OCI-LY7 (cell line): ENCODE measurements at regions not wholly inside any gene's neighbourhood (a gene's known extent, or its start where the extent isn't known, plus 50 kb on each side); places are given as distances from the start of the nearest gene placed in this dataset.

Source experiments
- BruUV-seq: library from RNA; stranded (reverse); fragments of 400-500 nt; replicated peaks from 2 replicates; lab custom pipeline; 2021; lab: Mats Ljungman, UMichigan
- CTCF ChIA-PET: fragments of 300-600 bp; sonication (Branson Sonifier 250); formaldehyde crosslinking; loops from one replicate; lab custom pipeline; 2022; ENCODE audit warnings: antibody characterized with exemption; ENCODE audit not compliant: unreplicated experiment; lab: Charles Lee
- POLR2A ChIA-PET: fragments of 300-600 bp; sonication (Branson Sonifier 250); formaldehyde crosslinking; loops from one replicate; lab custom pipeline; 2022; ENCODE audit warnings: antibody characterized with exemption; lab: Charles Lee
- DNase-seq: peaks from one replicate; pipeline ENCODE4 v3.0.0-alpha.2; 2015; ENCODE audit warnings: low spot score
- H2AFZ ChIP-seq: fragments of 200-600 bp; sonication (generic), shearing (Covaris generic); 2 replicates; pipeline ENCODE4 v1.6.1; 2014; ENCODE audit warnings: mild to moderate bottlenecking, antibody characterized with exemption, low read length, moderate library complexity
- H3K27ac ChIP-seq: fragments of 200-600 bp; sonication (generic); 2 replicates; pipeline ENCODE4 v1.5.1; 2014; ENCODE audit warnings: mixed run types, low read depth, mild to moderate bottlenecking, moderate library complexity, low read length, inconsistent platforms; ENCODE audit not compliant: poor library complexity, severe bottlenecking
- H3K36me3 ChIP-seq: fragments of 200-600 bp; sonication (generic); 2 replicates; pipeline ENCODE4 v1.6.1; 2014; ENCODE audit warnings: mild to moderate bottlenecking, antibody characterized with exemption, low read length, moderate library complexity, mixed read lengths; ENCODE audit not compliant: insufficient read depth
- H3K4me1 ChIP-seq: fragments of 200-600 bp; sonication (generic); 2 replicates; pipeline ENCODE4 v1.5.1; 2014; ENCODE audit warnings: mild to moderate bottlenecking, low read length; ENCODE audit not compliant: insufficient read depth, poor library complexity, severe bottlenecking
- H3K4me2 ChIP-seq: fragments of 200-600 bp; sonication (generic); 2 replicates; pipeline ENCODE4 v1.6.1; 2014; ENCODE audit warnings: mild to moderate bottlenecking, low read length
- H3K4me3 ChIP-seq: fragments of 200-600 bp; sonication (generic); 2 replicates; pipeline ENCODE4 v1.5.1; 2014; ENCODE audit warnings: mild to moderate bottlenecking, low read depth, low read length; ENCODE audit not compliant: poor library complexity, severe bottlenecking
- H3K79me2 ChIP-seq: fragments of 200-600 bp; sonication (generic); 2 replicates; pipeline ENCODE4 v1.6.1; 2016; ENCODE audit warnings: low read depth, mild to moderate bottlenecking, low read length, moderate library complexity, mixed read lengths; ENCODE audit not compliant: insufficient read depth
- H3K9me2 ChIP-seq: fragments of 200-600 bp; sonication (generic); 2 replicates; pipeline ENCODE4 v1.6.1; 2016; ENCODE audit warnings: mild to moderate bottlenecking, low read length, mixed read lengths; ENCODE audit not compliant: insufficient read depth
- H3K9me3 ChIP-seq: fragments of 200-600 bp; sonication (generic); 2 replicates; pipeline ENCODE4 v1.6.1; 2014; ENCODE audit warnings: mild to moderate bottlenecking, mixed run types, low read length, mixed read lengths
- H4K20me1 ChIP-seq: fragments of 200-600 bp; sonication (generic); 2 replicates; pipeline ENCODE4 v1.6.1; 2014; ENCODE audit warnings: mild to moderate bottlenecking, antibody characterized with exemption, low read length, moderate library complexity, mixed read lengths; ENCODE audit not compliant: insufficient read depth
- EZH2phosphoT487 ChIP-seq: fragments of 200-600 bp; sonication (generic); IDR thresholded peaks from 2 replicates; pipeline ENCODE4 v1.6.1; 2018; ENCODE audit warnings: low read depth, borderline replicate concordance, mild to moderate bottlenecking, mixed run types, antibody characterized with exemption, low read length, moderate library complexity, mixed read lengths
- intact Hi-C: fragments of 100-400 bp; cut with micrococcal nuclease; formaldehyde crosslinking; loops from one replicate; pipeline ENCODE4 v1.10.0; 2022; ENCODE audit not compliant: unreplicated experiment
- TF ChIP-seq, protein P1 (sequence below): fragments of 200-600 bp; sonication (generic); conservative IDR thresholded peaks from 2 replicates; pipeline ENCODE4 v1.5.1; 2014; ENCODE audit warnings: mild to moderate bottlenecking, antibody characterized with exemption, low read length, moderate library complexity, mixed read lengths

DNA sequence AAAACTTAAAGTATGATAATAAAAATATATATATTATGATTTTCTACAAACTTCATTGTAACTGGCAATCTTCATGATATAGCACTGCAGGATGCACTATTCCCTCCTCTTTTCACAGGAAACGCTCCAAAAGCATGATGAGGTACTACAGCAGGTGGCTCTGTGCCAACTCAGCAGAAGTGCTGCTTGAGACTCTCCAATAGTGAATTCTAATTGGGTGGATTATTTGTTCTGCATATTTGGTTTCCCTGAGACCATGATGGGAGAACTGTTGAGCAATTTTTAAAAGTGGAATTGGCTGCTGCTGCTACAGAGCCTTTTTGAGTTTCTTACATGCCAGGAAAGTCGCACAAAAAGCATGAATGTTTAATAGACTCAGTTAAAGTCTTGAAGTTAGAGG is 1782.4 kb upstream of the PCDH20 start:
- DNase-seq: no peak

DNA sequence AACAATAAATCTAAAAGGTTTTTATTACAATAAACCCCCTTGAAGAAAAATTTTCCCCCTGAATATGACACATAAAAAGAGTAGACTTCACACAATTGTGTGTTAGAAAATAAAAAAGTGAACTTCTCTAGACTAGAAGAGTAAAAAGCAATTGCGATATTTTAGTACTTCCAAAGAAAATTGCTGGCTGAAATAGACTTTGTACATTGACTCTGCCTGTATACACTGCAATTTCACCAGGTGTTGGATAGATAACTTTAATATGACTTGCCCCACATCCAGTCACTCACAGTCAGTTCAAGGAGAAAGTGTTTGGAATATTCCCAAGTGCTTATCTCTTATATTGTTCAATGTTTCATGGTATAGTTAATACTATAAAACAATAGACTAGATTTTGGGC is 1780.1 kb upstream of the PCDH20 start:
- Histone ChIP-seq H3K27ac (no peak overlapping the region), H3K4me3 (no peak overlapping the region), H2AFZ (no peak overlapping the region), H3K36me3 (no peaks in the 10 kb centered on the region), H3K4me1 (no peaks in the 10 kb centered on the region), H3K4me2 (no peak overlapping the region), H3K79me2 (no peaks in the 10 kb centered on the region), H3K9me3 (no peaks in the 10 kb centered on the region), H4K20me1 (no peaks in the 10 kb centered on the region), H3K9me2 (no peaks in the 10 kb centered on the region; the same call in 1 of the 2 replicates)
- no TSS peak for BruUV-seq
- ChIA-PET POLR2A (no interaction called here), CTCF (no interaction called here)
- DNase-seq: no peak
- intact Hi-C loops: no loop called here
- TF ChIP-seq, protein P1, sequence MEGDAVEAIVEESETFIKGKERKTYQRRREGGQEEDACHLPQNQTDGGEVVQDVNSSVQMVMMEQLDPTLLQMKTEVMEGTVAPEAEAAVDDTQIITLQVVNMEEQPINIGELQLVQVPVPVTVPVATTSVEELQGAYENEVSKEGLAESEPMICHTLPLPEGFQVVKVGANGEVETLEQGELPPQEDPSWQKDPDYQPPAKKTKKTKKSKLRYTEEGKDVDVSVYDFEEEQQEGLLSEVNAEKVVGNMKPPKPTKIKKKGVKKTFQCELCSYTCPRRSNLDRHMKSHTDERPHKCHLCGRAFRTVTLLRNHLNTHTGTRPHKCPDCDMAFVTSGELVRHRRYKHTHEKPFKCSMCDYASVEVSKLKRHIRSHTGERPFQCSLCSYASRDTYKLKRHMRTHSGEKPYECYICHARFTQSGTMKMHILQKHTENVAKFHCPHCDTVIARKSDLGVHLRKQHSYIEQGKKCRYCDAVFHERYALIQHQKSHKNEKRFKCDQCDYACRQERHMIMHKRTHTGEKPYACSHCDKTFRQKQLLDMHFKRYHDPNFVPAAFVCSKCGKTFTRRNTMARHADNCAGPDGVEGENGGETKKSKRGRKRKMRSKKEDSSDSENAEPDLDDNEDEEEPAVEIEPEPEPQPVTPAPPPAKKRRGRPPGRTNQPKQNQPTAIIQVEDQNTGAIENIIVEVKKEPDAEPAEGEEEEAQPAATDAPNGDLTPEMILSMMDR: no peak
- TF ChIP-seq EZH2phosphoT487: no peak

More for the DNA sequence above, 1782.4 kb upstream of the PCDH20 start:
- no TSS peak for BruUV-seq
- Histone ChIP-seq H3K27ac (no peak overlapping the region), H4K20me1 (no peaks in the 10 kb centered on the region), H3K36me3 (no peaks in the 10 kb centered on the region), H3K4me3 (no peak overlapping the region), H3K4me2 (no peak overlapping the region), H3K4me1 (no peaks in the 10 kb centered on the region), H3K79me2 (no peaks in the 10 kb centered on the region), H3K9me3 (no peaks in the 10 kb centered on the region), H3K9me2 (no peaks in the 10 kb centered on the region; the same call in 1 of the 2 replicates), H2AFZ (no peak overlapping the region)
- ChIA-PET CTCF (no interaction called here), POLR2A (no interaction called here)
- TF ChIP-seq EZH2phosphoT487: no peak
- intact Hi-C loops: no loop called here

DNA sequence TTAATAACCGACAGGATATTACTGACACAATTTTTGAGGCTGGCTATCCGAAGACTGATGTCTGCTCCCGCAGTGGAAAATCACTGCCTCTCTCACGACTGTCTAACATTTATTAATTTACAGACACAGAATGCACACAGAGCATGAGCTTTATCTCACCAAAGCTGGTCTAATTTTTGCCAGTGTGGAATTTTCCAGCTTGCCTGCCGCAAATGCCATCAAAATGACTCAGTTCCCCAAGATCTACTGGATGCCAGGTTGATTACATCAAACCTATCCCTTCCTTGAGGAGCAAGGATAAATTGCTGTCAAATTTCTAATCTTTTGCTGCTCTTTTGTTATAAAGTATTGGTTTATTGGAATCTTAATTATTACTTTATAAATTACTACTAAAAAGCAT is 1775.1 kb upstream of the PCDH20 start:
- ChIA-PET POLR2A (no interaction called here), CTCF (no interaction called here)
- no peak overlapping the region for H3K27ac ChIP-seq
- no peaks in the 10 kb centered on the region for H3K4me1 ChIP-seq
- H3K9me3 ChIP-seq: no peaks in the 10 kb centered on the region
- TF ChIP-seq EZH2phosphoT487: no peak
- TF ChIP-seq, protein P1: no peak
- no peak overlapping the region for H3K4me3 ChIP-seq
- BruUV-seq: no TSS peak
- DNase-seq: no peak
- H2AFZ ChIP-seq: no peak overlapping the region
- no peaks in the 10 kb centered on the region for H4K20me1 ChIP-seq
- no peaks in the 10 kb centered on the region for H3K79me2 ChIP-seq
- intact Hi-C loops: no loop called here
- H3K4me2 ChIP-seq: no peak overlapping the region
- no peaks in the 10 kb centered on the region for H3K36me3 ChIP-seq
- no peaks in the 10 kb centered on the region; the same call in 1 of the 2 replicates for H3K9me2 ChIP-seq
